Tibial nerve (tissue), 4 donors: ENCODE measurements at regions not wholly inside any gene's neighbourhood (a gene's known extent, or its start where the extent isn't known, plus 50 kb on each side); places are given as distances from the start of the nearest gene placed in this dataset.

ENCODE experiments used
- CTCF ChIP-seq, 5 experiments: fragments of 200-600 bp in 3 of 5; fragments of 450-650 bp in 2 of 5; sonication (generic) in 3 of 5; IDR thresholded peaks; one replicate each; pipeline ENCODE4 v1.5.1; 2016 to 2019; ENCODE audit warnings: antibody characterized with exemption in 5 of 5, mild to moderate bottlenecking in 3 of 5, moderate library complexity in 2 of 5
- EP300 ChIP-seq, 2 donors: sonication (generic); formaldehyde crosslinking; IDR thresholded peaks; one replicate each; pipeline ENCODE4 v1.6.1; 2017; ENCODE audit warnings: antibody characterized with exemption in 2 of 2, mild to moderate bottlenecking in 1 of 2
- POLR2A ChIP-seq, 2 donors: fragments of 450-650 bp; IDR thresholded peaks; one replicate each; pipeline ENCODE4 v1.6.1; 2017; ENCODE audit warnings: antibody characterized with exemption in 2 of 2, mild to moderate bottlenecking in 2 of 2, moderate library complexity in 2 of 2

GRCh38 chr3:40639006-40639405, 114.2 kb downstream of the ZNF621 start:
- no peak for TF ChIP-seq POLR2A (IDR thresholded peaks at IDR 0.05)
- TF ChIP-seq CTCF (IDR thresholded peaks at IDR 0.05) = no peak
- no peak for TF ChIP-seq EP300 (IDR thresholded peaks at IDR 0.05)
